ENCODE measurements at regions not wholly inside any gene's neighbourhood (a gene's known extent, or its start where the extent isn't known, plus 50 kb on each side); places are given as distances from the start of the nearest gene placed in this dataset.

DNA sequence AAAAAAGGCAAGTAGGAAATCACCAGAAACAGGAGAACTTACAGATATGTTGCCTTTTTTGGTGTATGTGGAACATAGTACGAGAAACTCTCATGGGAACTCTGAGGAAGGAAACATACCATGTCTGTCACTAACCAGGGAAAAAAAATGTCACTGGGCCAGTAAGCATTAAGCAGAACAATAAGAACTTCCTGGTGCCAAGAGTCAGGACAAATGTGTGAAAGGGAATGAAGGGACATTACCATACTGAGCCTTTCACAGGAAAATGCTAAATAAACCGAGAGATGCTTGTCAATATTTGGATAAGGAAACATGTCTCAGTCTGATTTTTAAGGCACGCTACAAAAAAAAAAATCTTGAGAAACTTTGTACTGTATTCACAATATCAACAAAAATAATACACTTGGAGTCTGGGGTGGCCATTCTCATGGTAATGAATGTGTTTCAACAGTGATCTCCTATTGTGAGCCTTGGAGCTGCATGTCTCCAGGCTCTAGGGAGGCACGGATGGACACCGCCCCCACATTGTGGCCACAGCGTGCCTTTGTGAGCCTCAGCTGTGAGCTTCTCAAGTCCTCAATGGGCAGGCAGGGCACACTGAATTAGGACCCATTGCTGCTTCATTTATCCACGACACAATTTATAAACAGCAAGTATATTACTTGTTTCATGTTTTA lies 113.0 kb upstream of the ARGLU1 start:
- H3K4me2 ChIP-seq (ENCODE audit: insufficient read depth, low read length) = peak overlapping the region; percentile 18
- H3K9ac ChIP-seq (replicated peaks; ENCODE audit: extremely low read depth, insufficient read depth, low read length) = no peak overlapping the region
- H3K27ac ChIP-seq (ENCODE audit: insufficient read depth, low read depth, low read length) = peak overlapping the region; percentile 22
- dilution Hi-C loops (cut with MboI; ENCODE audit: extremely low pct_ligation_motif_present, low sequenced_read_pairs) (no loop called here), intact Hi-C loops (cut with micrococcal nuclease) (loop anchor here (1.0 to 5.0 kb wide), 4 partner anchors 30 to 238 kb away; partner anchors contain the start of genes ARGLU1 and EFNB2)
- H3K9me1 ChIP-seq (replicated peaks; ENCODE audit: control insufficient read depth, extremely low read depth, insufficient read depth, low read length) = no peaks in the 10 kb centered on the region
- ChIA-PET POLR2A (no interaction called here), CTCF (no interaction called here)
- no TSS peak for BruUV-seq (replicated peaks)
- peak overlapping the region; percentile 14 for H2AFZ ChIP-seq (ENCODE audit: low read depth, low read length)
- H3K4me1 ChIP-seq (ENCODE audit: control insufficient read depth, extremely low read depth, insufficient read depth, low read length) = peaks cover 25% of the 10 kb centered on the region
- TF ChIP-seq EZH2 (IDR thresholded peaks at IDR 0.05; ENCODE audit: borderline replicate concordance, low read depth, low read length, severe bottlenecking) (no peak), JUN (IDR thresholded peaks at IDR 0.05; ENCODE audit: borderline replicate concordance, insufficient read depth, insufficient read length, low read depth) (peak; percentile 3)
- no peaks in the 10 kb centered on the region for H3K36me3 ChIP-seq (ENCODE audit: control insufficient read depth in 2 of 2, extremely low read depth in 1 of 2, insufficient read depth in 2 of 2, low read length in 2 of 2)
- no peak overlapping the region for H3K4me3 ChIP-seq (replicated peaks in 1 of 3; ENCODE audit: insufficient read depth in 1 of 3, low read depth in 1 of 3, low read length in 3 of 3)
- FAIRE-seq = peak; percentile 73
- H3K79me2 ChIP-seq (ENCODE audit: control insufficient read depth, insufficient read depth, low read length) = no peaks in the 10 kb centered on the region
- peak; percentile 81 for DNase-seq (ENCODE audit: low read depth, low spot score)
- no peaks in the 10 kb centered on the region for H3K27me3 ChIP-seq (ENCODE audit: control insufficient read depth in 2 of 2, insufficient read depth in 2 of 2, low read length in 2 of 2)
- H4K20me1 ChIP-seq (replicated peaks; ENCODE audit: control insufficient read depth, extremely low read depth, insufficient read depth, low read length) = no peaks in the 10 kb centered on the region
- no peaks in the 10 kb centered on the region for H3K9me3 ChIP-seq (replicated peaks; ENCODE audit: control insufficient read depth, insufficient read depth, low read length)

DNA sequence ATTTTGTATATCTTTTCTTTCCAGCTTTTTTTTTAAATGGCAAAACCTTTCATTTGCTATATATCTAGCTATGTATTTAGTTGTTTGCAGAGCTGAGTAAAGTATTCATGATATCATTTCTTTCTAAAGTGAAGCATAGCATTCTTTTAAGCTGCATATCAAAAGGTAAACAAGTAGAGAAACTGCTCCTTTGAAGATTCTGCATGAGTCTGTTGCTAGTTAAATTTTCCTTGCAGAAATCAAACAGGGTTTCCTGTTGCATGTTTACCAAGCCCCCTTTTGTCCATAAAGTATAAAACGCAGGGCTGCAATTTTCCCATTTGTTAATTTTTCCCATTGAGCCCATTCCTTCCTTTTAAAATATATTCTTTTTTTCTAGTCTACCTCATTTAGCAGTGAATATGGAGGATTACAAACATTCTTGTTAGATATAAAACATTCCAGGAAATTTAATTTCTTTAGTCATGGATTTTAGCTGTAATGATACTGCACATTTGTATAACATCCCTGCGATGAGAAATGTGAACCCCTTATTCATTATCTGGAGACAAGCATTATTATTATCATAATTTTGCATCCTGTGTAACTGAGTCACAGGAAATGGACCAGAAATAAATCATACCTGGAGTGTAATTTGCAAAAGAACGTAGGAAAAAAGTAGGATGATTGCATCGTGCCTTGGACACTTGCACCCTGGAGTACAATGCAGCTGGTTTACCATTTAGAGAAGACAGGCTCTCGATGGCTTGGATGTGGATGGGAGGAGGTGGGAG lies 110.9 kb upstream of the ARGLU1 start:
- Histone ChIP-seq H3K9ac (replicated peaks; ENCODE audit: extremely low read depth, insufficient read depth, low read length) (no peak overlapping the region), H3K79me2 (ENCODE audit: control insufficient read depth, insufficient read depth, low read length) (no peaks in the 10 kb centered on the region), H3K27ac (ENCODE audit: insufficient read depth, low read depth, low read length) (no peak overlapping the region), H3K27me3 (ENCODE audit: control insufficient read depth in 2 of 2, insufficient read depth in 2 of 2, low read length in 2 of 2) (no peaks in the 10 kb centered on the region), H3K36me3 (ENCODE audit: control insufficient read depth in 2 of 2, extremely low read depth in 1 of 2, insufficient read depth in 2 of 2, low read length in 2 of 2) (no peaks in the 10 kb centered on the region), H3K9me1 (replicated peaks; ENCODE audit: control insufficient read depth, extremely low read depth, insufficient read depth, low read length) (no peaks in the 10 kb centered on the region), H3K4me1 (ENCODE audit: control insufficient read depth, extremely low read depth, insufficient read depth, low read length) (peaks cover 25% of the 10 kb centered on the region), H3K4me3 (replicated peaks in 1 of 3; ENCODE audit: insufficient read depth in 1 of 3, low read depth in 1 of 3, low read length in 3 of 3) (no peak overlapping the region), H2AFZ (ENCODE audit: low read depth, low read length) (no peak overlapping the region), H4K20me1 (replicated peaks; ENCODE audit: control insufficient read depth, extremely low read depth, insufficient read depth, low read length) (no peaks in the 10 kb centered on the region), H3K9me3 (replicated peaks; ENCODE audit: control insufficient read depth, insufficient read depth, low read length) (no peaks in the 10 kb centered on the region), H3K4me2 (ENCODE audit: insufficient read depth, low read length) (peak overlapping the region; percentile 49)
- peak; percentile 46 for FAIRE-seq
- intact Hi-C loops (cut with micrococcal nuclease) (no loop called here), dilution Hi-C loops (cut with MboI; ENCODE audit: extremely low pct_ligation_motif_present, low sequenced_read_pairs) (no loop called here)
- DNase-seq (ENCODE audit: low read depth, low spot score) = peak; percentile 37
- no peak for TF ChIP-seq FOS (IDR thresholded peaks at IDR 0.05; ENCODE audit: borderline replicate concordance, insufficient read depth, low read length)
- TF ChIP-seq GATA2 (IDR thresholded peaks at IDR 0.05; ENCODE audit: insufficient read depth, insufficient read length, low read depth, low read length) = peak; percentile 58
- TF ChIP-seq POLR2A (IDR thresholded peaks at IDR 0.05; ENCODE audit: low read depth, low read length) = no peak
- TF ChIP-seq, protein P1, sequence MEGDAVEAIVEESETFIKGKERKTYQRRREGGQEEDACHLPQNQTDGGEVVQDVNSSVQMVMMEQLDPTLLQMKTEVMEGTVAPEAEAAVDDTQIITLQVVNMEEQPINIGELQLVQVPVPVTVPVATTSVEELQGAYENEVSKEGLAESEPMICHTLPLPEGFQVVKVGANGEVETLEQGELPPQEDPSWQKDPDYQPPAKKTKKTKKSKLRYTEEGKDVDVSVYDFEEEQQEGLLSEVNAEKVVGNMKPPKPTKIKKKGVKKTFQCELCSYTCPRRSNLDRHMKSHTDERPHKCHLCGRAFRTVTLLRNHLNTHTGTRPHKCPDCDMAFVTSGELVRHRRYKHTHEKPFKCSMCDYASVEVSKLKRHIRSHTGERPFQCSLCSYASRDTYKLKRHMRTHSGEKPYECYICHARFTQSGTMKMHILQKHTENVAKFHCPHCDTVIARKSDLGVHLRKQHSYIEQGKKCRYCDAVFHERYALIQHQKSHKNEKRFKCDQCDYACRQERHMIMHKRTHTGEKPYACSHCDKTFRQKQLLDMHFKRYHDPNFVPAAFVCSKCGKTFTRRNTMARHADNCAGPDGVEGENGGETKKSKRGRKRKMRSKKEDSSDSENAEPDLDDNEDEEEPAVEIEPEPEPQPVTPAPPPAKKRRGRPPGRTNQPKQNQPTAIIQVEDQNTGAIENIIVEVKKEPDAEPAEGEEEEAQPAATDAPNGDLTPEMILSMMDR (IDR thresholded peaks at IDR 0.05; ENCODE audit: extremely low read depth in 1 of 2, insufficient read depth in 1 of 2, low read depth in 1 of 2, low read length in 2 of 2) = no peak
- TF ChIP-seq JUN (IDR thresholded peaks at IDR 0.05; ENCODE audit: borderline replicate concordance, insufficient read depth, insufficient read length, low read depth) = peak; percentile 25
- CTCF ChIA-PET = interaction anchor here (1.3 kb wide), 1 partner anchor 59 kb away, joined by 3 read pairs; no protein-coding TSS in a partner anchor
- no TSS peak for BruUV-seq (replicated peaks)
- POLR2A ChIA-PET = no interaction called here
